H1 (cell line): ENCODE measurements at regions not wholly inside any gene's neighbourhood (a gene's known extent, or its start where the extent isn't known, plus 50 kb on each side); places are given as distances from the start of the nearest gene placed in this dataset.

ENCODE experiments used
- SP4 ChIP-seq: IDR thresholded peaks from 2 replicates; pipeline ENCODE4 v1.6.1; 2012; ENCODE audit warnings: low read length, inconsistent platforms
- TF ChIP-seq, protein P1 (sequence below): IDR thresholded peaks from 2 replicates; pipeline ENCODE4 v1.6.1; 2011; ENCODE audit warnings: low read length, improper control_type of control experiment

- TF ChIP-seq SP4 = no peak
- TF ChIP-seq, protein P1, sequence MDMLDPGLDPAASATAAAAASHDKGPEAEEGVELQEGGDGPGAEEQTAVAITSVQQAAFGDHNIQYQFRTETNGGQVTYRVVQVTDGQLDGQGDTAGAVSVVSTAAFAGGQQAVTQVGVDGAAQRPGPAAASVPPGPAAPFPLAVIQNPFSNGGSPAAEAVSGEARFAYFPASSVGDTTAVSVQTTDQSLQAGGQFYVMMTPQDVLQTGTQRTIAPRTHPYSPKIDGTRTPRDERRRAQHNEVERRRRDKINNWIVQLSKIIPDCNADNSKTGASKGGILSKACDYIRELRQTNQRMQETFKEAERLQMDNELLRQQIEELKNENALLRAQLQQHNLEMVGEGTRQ = no peak
- TF ChIP-seq, all 59 proteins: peak for 0
These were observed 174.6 kb upstream of the IVNS1ABP start (continued) for GRCh38 chr1:185491604-185492003.
